ENCODE measurements at regions not wholly inside any gene's neighbourhood (a gene's known extent, or its start where the extent isn't known, plus 50 kb on each side); places are given as distances from the start of the nearest gene placed in this dataset.

- CTCF ChIA-PET, result interaction anchor here (1.2 to 6.1 kb wide), 4 partner anchors 34 to 198 kb away, joined by 3 to 131 read pairs (median 6); no protein-coding TSS in a partner anchor
- no peak overlapping the region for H3K4me3 ChIP-seq (ENCODE audit: low read depth, low read length)
- DNase-seq (ENCODE audit: low read depth, low spot score), result no peak
- TF ChIP-seq CTCF (IDR thresholded peaks at IDR 0.05; ENCODE audit: insufficient read depth, low read length, missing control alignments), result no peak
- POLR2A ChIA-PET, result no interaction called here
Measured at GRCh38 chr14:61928300-61928699, 166.1 kb downstream of the SNAPC1 start.

- ChIA-PET POLR2A (no interaction called here), CTCF (interaction anchor here (1.2 to 6.1 kb wide), 3 partner anchors 34 to 197 kb away, joined by 3 to 131 read pairs (median 3); no protein-coding TSS in a partner anchor)
- H3K4me3 ChIP-seq (ENCODE audit: low read depth, low read length), result no peak overlapping the region
- DNase-seq (ENCODE audit: low read depth, low spot score), result no peak
- TF ChIP-seq CTCF (IDR thresholded peaks at IDR 0.05; ENCODE audit: insufficient read depth, low read length, missing control alignments), result no peak
Measured at GRCh38 chr14:61928701-61929100, 166.5 kb downstream of the SNAPC1 start.

GRCh38 chr14:61929651-61930050, 167.4 kb downstream of the SNAPC1 start:
- no peak for DNase-seq (ENCODE audit: low read depth, low spot score)
- no peak for TF ChIP-seq CTCF (IDR thresholded peaks at IDR 0.05; ENCODE audit: insufficient read depth, low read length, missing control alignments)
- no peak overlapping the region for H3K4me3 ChIP-seq (ENCODE audit: low read depth, low read length)
- CTCF ChIA-PET, result interaction anchor here (6.1 kb wide), 1 partner anchor 196 kb away, joined by 131 read pairs; no protein-coding TSS in a partner anchor
- POLR2A ChIA-PET, result no interaction called here

- no peak overlapping the region for H3K4me3 ChIP-seq (ENCODE audit: low read depth, low read length)
- ChIA-PET CTCF (interaction anchor here (1.7 to 6.1 kb wide), 2 partner anchors 10 to 196 kb away, joined by 3 to 131 read pairs; no protein-coding TSS in a partner anchor), POLR2A (no interaction called here)
- no peak for DNase-seq (ENCODE audit: low read depth, low spot score)
- TF ChIP-seq CTCF (IDR thresholded peaks at IDR 0.05; ENCODE audit: insufficient read depth, low read length, missing control alignments), result no peak
Measured at GRCh38 chr14:61930101-61930857, 168.1 kb downstream of the SNAPC1 start.

GRCh38 chr14:61932974-61933373, 170.8 kb downstream of the SNAPC1 start:
- DNase-seq (ENCODE audit: low read depth, low spot score), result no peak
- ChIA-PET CTCF (interaction anchor here (0.8 to 1.3 kb wide), 5 partner anchors 13 to 195 kb away, joined by 3 to 4 read pairs (median 3); no protein-coding TSS in a partner anchor), POLR2A (no interaction called here)
- H3K4me3 ChIP-seq (ENCODE audit: low read depth, low read length), result no peak overlapping the region
- no peak for TF ChIP-seq CTCF (IDR thresholded peaks at IDR 0.05; ENCODE audit: insufficient read depth, low read length, missing control alignments)

GRCh38 chr14:61934385-61934784, 172.2 kb downstream of the SNAPC1 start:
- no peak for TF ChIP-seq CTCF (IDR thresholded peaks at IDR 0.05; ENCODE audit: insufficient read depth, low read length, missing control alignments)
- DNase-seq (ENCODE audit: low read depth, low spot score), result peak; percentile 94
- ChIA-PET POLR2A (no interaction called here), CTCF (interaction anchor here (2.0 kb wide), 1 partner anchor 192 kb away, joined by 11 read pairs; no protein-coding TSS in a partner anchor)
- H3K4me3 ChIP-seq (ENCODE audit: low read depth, low read length), result no peak overlapping the region
